Activated T-helper 2 cell treated with anti-CD3 and anti-CD28 coated beads, Interferon-gamma antibody, Interleukin-2, Interleukin-4, amounts not matched to agents 10 μg/mL and 5 μg/mL and 100 μg/mL, durations not matched to agents 14 hours and 24 hours and 36 hours (primary cell): ENCODE measurements at regions not wholly inside any gene's neighbourhood (a gene's known extent, or its start where the extent isn't known, plus 50 kb on each side); places are given as distances from the start of the nearest gene placed in this dataset.
"Not testable (repeated sequence)": the region's sequence is repeated elsewhere in the genome, so short reads cannot be mapped to it uniquely, and the experiment has no call there.

Experiments used
- DNase-seq: peaks from one replicate; pipeline ENCODE4 v3.0.0; 2021; ENCODE audit warnings: low spot score
- H3K27ac Mint-ChIP-seq: one replicate; pipeline ENCODE4 v1.8.0; 2021; ENCODE audit warnings: mixed read lengths
- H3K27me3 Mint-ChIP-seq: one replicate; pipeline ENCODE4 v1.8.0; 2021; ENCODE audit warnings: low read depth, mixed read lengths
- H3K36me3 Mint-ChIP-seq: one replicate; pipeline ENCODE4 v1.8.0; 2021; ENCODE audit warnings: low read depth, mixed read lengths
- H3K4me1 Mint-ChIP-seq: one replicate; pipeline ENCODE4 v1.8.0; 2021; ENCODE audit warnings: low read depth, mixed read lengths
- H3K4me3 Mint-ChIP-seq: one replicate; pipeline ENCODE4 v1.8.0; 2021; ENCODE audit warnings: low read depth, mild to moderate bottlenecking, moderate library complexity, mixed read lengths
- H3K9me3 Mint-ChIP-seq: one replicate; pipeline ENCODE4 v1.8.0; 2021; ENCODE audit warnings: mixed read lengths
- intact Hi-C: fragments of 100-400 bp; cut with micrococcal nuclease; formaldehyde crosslinking; loops from one replicate; pipeline ENCODE4 v1.15.1; 2023

DNA sequence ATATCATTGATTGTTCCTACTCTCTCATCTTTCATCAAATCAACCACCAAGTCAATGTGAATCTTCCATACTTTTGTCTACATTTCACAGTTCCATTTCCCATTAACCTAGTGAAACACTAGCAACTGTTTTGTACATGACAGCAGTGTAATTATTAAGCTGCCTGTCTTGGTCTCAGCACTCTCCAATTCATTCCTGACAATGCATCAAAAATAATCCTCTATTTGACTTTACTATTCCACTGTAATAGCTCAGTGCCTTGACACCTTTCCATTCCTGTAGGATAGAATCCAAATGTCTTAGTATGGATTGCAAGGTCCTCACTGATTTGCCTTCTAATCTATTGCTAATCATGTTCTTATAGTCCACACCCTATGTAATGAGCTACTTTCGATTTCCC, 2405.8 kb downstream of the PCDH7 start:
- H3K36me3 Mint-ChIP-seq = no peaks in the 10 kb centered on the region

DNA sequence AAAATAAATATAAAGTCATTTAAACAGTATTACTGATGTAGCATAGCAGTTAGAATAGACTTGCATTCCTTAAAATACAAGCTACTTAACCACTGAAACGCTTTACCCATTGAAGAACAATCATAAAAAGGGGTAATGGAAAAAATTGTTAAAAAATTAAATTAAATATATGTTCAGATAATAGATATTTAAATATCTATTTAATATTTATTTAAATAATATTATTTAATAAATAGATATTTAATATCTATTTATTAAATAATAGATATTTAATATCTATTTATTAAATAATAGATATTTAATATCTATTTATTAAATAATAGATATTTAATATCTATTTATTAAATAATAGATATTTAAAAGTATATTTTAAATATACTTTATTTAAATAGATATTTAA, 2410.5 kb downstream of the PCDH7 start:
- H3K36me3 Mint-ChIP-seq, DNase-seq, H3K4me3 Mint-ChIP-seq, intact Hi-C loops, H3K27me3 Mint-ChIP-seq, H3K4me1 Mint-ChIP-seq, H3K27ac Mint-ChIP-seq: not testable (repeated sequence)
- H3K9me3 Mint-ChIP-seq = peaks cover 27% of the 10 kb centered on the region

More for the DNA sequence above, 2405.8 kb downstream of the PCDH7 start:
- no peak overlapping the region for H3K27ac Mint-ChIP-seq
- intact Hi-C loops = no loop called here
- H3K4me1 Mint-ChIP-seq = no peaks in the 10 kb centered on the region
- no peak overlapping the region for H3K4me3 Mint-ChIP-seq
- no peak for DNase-seq
- no peaks in the 10 kb centered on the region for H3K27me3 Mint-ChIP-seq
- peaks cover 27% of the 10 kb centered on the region for H3K9me3 Mint-ChIP-seq

DNA sequence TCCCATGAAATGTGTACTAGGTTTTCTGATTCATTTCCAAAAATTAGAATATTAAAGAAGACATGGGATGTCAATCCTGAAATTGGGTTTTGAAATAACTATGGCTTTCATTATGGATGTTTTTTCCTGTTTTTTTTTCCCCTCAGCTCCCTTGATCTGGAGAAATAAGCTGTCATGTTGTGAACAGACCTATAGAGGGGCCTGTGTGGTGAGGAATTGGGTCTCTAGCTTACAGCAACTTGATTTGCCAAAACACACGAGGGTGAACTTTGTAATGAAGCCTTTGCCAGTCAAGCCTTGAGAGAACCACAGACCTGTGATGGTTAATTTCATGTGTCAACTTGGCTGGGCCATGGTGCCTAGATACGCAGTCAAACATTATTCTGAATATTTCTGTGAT, 2413.6 kb downstream of the PCDH7 start:
- no peaks in the 10 kb centered on the region for H3K27me3 Mint-ChIP-seq
- peaks cover 23% of the 10 kb centered on the region for H3K9me3 Mint-ChIP-seq
- H3K27ac Mint-ChIP-seq = no peak overlapping the region
- DNase-seq = no peak
- intact Hi-C loops = no loop called here
- no peaks in the 10 kb centered on the region for H3K36me3 Mint-ChIP-seq
- H3K4me1 Mint-ChIP-seq = no peaks in the 10 kb centered on the region
- H3K4me3 Mint-ChIP-seq = no peak overlapping the region

- Mint-ChIP-seq H3K4me3 (no peak overlapping the region), H3K36me3 (no peaks in the 10 kb centered on the region), H3K27ac (no peak overlapping the region), H3K4me1 (no peaks in the 10 kb centered on the region), H3K9me3 (peaks cover 24% of the 10 kb centered on the region), H3K27me3 (no peaks in the 10 kb centered on the region)
- DNase-seq = no peak
- intact Hi-C loops = no loop called here
These were observed 2414.2 kb downstream of the PCDH7 start for GRCh38 chr4:33134366-33134765.

DNA sequence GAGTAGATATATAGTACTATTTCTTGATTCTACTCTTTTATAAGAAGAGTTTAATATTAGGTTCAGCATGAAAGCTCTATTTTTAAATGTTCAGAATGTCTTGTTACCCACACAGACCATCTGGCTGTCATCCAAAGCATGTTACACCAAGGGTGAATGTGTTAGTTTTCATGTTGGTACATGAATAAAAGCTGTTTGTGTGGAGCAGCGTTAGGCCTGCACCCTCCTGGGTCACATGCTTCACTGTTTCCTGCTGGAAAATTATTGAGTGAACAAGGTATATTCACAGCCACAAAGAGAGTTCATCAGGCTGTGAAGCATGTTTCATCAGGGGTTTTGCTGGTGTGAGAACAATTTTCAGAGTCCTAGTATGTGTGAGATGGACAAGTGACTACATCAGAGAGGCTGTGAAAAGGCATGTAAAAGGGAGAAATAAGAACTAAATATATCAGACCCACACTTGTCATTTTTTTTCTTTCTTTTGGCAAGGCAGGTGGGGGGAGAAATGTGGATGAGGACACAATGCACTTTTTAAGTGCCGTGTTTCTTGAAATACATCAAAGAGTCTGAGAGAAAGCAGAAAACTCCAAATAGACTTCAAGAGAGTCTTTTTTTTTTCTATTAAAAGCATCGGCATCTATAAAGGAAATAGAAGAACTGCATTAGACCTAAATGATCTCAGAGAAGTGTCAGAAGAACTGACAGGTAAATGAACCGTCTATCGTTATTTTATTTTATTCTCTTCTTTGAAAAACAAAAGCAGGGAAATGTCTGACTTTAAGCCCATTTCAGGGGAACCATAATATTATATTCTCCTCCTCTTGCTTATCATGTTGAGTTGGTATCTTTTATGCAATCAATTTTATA, 2429.7 kb downstream of the PCDH7 start:
- Mint-ChIP-seq H3K27ac (no peak overlapping the region), H3K36me3 (no peaks in the 10 kb centered on the region), H3K4me3 (no peak overlapping the region), H3K27me3 (no peaks in the 10 kb centered on the region), H3K9me3 (peaks cover 44% of the 10 kb centered on the region), H3K4me1 (no peaks in the 10 kb centered on the region)
- DNase-seq = no peak
- intact Hi-C loops = no loop called here

GRCh38 chr4:33150525-33150910, 2430.3 kb downstream of the PCDH7 start:
- no peaks in the 10 kb centered on the region for H3K4me1 Mint-ChIP-seq
- H3K9me3 Mint-ChIP-seq = peaks cover 44% of the 10 kb centered on the region
- no peak overlapping the region for H3K4me3 Mint-ChIP-seq

DNA sequence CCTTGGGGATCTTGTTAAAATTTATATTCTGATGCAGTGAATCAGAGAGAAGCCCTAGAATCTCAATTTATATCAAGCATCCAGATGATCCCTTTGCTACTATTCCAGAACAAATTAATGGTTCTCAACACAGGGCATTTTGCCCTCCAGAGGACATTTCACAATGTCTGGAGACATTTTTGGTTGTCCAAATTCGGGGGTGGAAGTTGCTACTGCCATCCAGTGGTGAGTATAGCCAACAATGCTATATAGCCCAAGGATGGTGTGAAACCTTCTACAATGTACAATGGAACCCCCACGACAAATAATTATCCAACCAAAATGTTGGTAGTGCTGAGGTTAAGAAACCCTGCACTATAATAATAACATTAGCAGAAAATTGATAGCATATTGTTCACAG, 2440.0 kb downstream of the PCDH7 start:
- Mint-ChIP-seq H3K4me3 (no peak overlapping the region), H3K4me1 (no peaks in the 10 kb centered on the region), H3K27ac (no peak overlapping the region), H3K27me3 (no peaks in the 10 kb centered on the region), H3K9me3 (peaks cover 41% of the 10 kb centered on the region), H3K36me3 (no peaks in the 10 kb centered on the region)
- intact Hi-C loops = no loop called here
- no peak for DNase-seq

More at GRCh38 chr4:33150525-33150910, 2430.3 kb downstream of the PCDH7 start:
- DNase-seq = no peak
- intact Hi-C loops = no loop called here
- Mint-ChIP-seq H3K27me3 (no peaks in the 10 kb centered on the region), H3K27ac (no peak overlapping the region), H3K36me3 (no peaks in the 10 kb centered on the region)

GRCh38 chr4:33161202-33161601, 2441.0 kb downstream of the PCDH7 start:
- Mint-ChIP-seq H3K4me1 (no peaks in the 10 kb centered on the region), H3K4me3 (no peak overlapping the region), H3K9me3 (peaks cover 42% of the 10 kb centered on the region), H3K27me3 (no peaks in the 10 kb centered on the region), H3K27ac (no peak overlapping the region), H3K36me3 (no peaks in the 10 kb centered on the region)
- DNase-seq = no peak
- intact Hi-C loops = no loop called here

GRCh38 chr4:33162122-33162521, 2442.0 kb downstream of the PCDH7 start:
- Mint-ChIP-seq H3K4me1 (no peaks in the 10 kb centered on the region), H3K36me3 (no peaks in the 10 kb centered on the region), H3K4me3 (no peak overlapping the region), H3K27me3 (no peaks in the 10 kb centered on the region), H3K27ac (no peak overlapping the region), H3K9me3 (peaks cover 34% of the 10 kb centered on the region)
- DNase-seq = no peak
- intact Hi-C loops = no loop called here

GRCh38 chr4:33171873-33172525, 2451.8 kb downstream of the PCDH7 start:
- Mint-ChIP-seq H3K36me3 (no peaks in the 10 kb centered on the region), H3K27me3 (no peaks in the 10 kb centered on the region), H3K27ac (no peak overlapping the region), H3K4me3 (no peak overlapping the region), H3K9me3 (peaks cover 10% of the 10 kb centered on the region), H3K4me1 (no peaks in the 10 kb centered on the region)
- intact Hi-C loops = no loop called here
- no peak for DNase-seq

- Mint-ChIP-seq H3K9me3 (peaks cover 14% of the 10 kb centered on the region), H3K4me1 (no peaks in the 10 kb centered on the region), H3K36me3 (no peaks in the 10 kb centered on the region), H3K4me3 (no peak overlapping the region), H3K27me3 (no peaks in the 10 kb centered on the region), H3K27ac (no peak overlapping the region)
- intact Hi-C loops = no loop called here
- no peak for DNase-seq
These were observed 2456.4 kb downstream of the PCDH7 start for GRCh38 chr4:33176566-33176965.

- no peak for DNase-seq
- Mint-ChIP-seq H3K27me3 (no peaks in the 10 kb centered on the region), H3K4me1 (no peaks in the 10 kb centered on the region), H3K27ac (no peak overlapping the region), H3K9me3 (peaks cover 36% of the 10 kb centered on the region), H3K4me3 (no peak overlapping the region), H3K36me3 (no peaks in the 10 kb centered on the region)
- intact Hi-C loops = no loop called here
These were observed 2464.6 kb downstream of the PCDH7 start for GRCh38 chr4:33184657-33185290.

DNA sequence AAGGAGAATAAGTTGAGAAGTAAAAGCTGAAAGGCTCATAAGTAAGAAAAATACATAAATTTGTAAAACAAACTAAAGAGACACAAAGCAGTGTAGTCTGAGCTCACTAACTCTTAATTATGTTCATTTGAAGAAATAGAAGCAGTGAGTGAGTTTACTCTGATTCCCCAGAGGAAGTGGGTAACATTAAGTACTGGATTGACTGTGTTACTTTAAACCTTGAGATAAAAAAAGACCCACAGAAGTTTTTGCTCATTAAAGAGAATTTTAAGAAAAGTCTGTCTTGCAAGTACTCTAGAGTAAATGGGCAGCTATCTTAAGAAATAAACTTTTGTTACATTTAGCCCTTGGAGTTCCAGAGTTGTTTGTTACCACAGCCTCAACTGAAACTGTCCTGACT, 2466.9 kb downstream of the PCDH7 start:
- H3K27ac Mint-ChIP-seq = no peak overlapping the region
- intact Hi-C loops = no loop called here
- peaks cover 28% of the 10 kb centered on the region for H3K9me3 Mint-ChIP-seq
- no peaks in the 10 kb centered on the region for H3K27me3 Mint-ChIP-seq
- H3K4me1 Mint-ChIP-seq = no peaks in the 10 kb centered on the region
- H3K36me3 Mint-ChIP-seq = no peaks in the 10 kb centered on the region
- DNase-seq = no peak
- H3K4me3 Mint-ChIP-seq = no peak overlapping the region
